ENCODE measurements at regions not wholly inside any gene's neighbourhood (a gene's known extent, or its start where the extent isn't known, plus 50 kb on each side); places are given as distances from the start of the nearest gene placed in this dataset.

DNA sequence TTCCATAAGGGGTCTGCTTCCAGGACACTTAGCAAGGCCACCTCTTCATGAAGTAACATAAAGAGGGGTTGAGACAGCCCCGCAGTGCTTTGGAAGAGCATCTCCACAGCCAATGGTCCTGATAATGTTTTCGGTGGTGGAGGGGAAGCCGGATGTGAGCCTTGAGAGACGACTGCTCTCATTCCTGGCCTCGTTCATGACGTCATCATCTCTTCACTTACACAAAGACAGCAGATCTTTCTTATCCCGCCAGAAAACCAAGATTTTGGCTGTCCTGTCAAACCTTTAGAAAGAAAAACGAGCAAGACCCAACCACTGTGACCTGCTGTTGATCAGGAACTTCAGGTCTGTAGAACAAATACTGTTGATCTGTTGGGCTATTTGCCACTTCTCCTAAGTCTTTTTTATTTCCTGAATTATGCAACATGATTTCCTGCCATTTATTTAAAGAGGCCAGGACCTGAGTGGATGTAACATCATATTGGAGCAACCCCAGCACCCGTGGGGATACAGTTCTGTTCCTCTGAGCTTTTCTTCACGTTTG lies 89.0 kb upstream of the IRX2 start:
- TF ChIP-seq, protein P1, sequence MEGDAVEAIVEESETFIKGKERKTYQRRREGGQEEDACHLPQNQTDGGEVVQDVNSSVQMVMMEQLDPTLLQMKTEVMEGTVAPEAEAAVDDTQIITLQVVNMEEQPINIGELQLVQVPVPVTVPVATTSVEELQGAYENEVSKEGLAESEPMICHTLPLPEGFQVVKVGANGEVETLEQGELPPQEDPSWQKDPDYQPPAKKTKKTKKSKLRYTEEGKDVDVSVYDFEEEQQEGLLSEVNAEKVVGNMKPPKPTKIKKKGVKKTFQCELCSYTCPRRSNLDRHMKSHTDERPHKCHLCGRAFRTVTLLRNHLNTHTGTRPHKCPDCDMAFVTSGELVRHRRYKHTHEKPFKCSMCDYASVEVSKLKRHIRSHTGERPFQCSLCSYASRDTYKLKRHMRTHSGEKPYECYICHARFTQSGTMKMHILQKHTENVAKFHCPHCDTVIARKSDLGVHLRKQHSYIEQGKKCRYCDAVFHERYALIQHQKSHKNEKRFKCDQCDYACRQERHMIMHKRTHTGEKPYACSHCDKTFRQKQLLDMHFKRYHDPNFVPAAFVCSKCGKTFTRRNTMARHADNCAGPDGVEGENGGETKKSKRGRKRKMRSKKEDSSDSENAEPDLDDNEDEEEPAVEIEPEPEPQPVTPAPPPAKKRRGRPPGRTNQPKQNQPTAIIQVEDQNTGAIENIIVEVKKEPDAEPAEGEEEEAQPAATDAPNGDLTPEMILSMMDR (IDR thresholded peaks at IDR 0.05) = no peak
- TF ChIP-seq POLR2A (IDR thresholded peaks at IDR 0.05) = no peak
- no peak for TF ChIP-seq EP300 (IDR thresholded peaks at IDR 0.05)

Data from tibial nerve (tissue), 4 donors.